ENCODE measurements at regions not wholly inside any gene's neighbourhood (a gene's known extent, or its start where the extent isn't known, plus 50 kb on each side); places are given as distances from the start of the nearest gene placed in this dataset.

DNA sequence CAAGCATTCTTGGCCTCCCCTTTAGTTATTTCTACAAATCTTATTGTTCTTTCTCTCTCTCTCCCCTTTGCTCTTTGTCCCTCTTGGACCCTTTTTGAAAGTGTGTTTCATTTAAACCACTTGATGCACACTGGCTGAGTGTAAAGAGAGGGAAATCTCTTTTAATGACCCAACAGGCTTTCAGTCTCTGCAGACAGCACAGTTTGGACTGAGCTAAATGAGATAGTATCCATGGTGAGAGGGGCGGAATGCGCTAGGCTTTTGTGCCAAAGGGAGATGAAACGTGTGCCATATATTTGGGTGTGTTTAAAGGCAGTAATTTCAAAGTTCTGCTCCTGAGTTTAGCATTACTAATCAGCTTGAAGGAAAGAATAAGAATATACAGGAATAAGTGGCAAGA, 184.9 kb downstream of the PCSK1 start:
- Histone ChIP-seq H3K36me3 (no peaks in the 10 kb centered on the region), H3K27me3 (no peaks in the 10 kb centered on the region), H3K4me3 (no peak overlapping the region), H3K27ac (peak overlapping the region in 1 of 4 donors; percentile 56), H3K9me3 (no peaks in the 10 kb centered on the region), H3K4me1 (no peaks in the 10 kb centered on the region)
- no peak for DNase-seq (ENCODE audit: low spot score in 2 of 2)
- 71 to 77% methylated on average over 3 of the region's 3 CpGs for WGBS, 2 donors
- TF ChIP-seq EP300 (IDR thresholded peaks at IDR 0.05) (no peak), POLR2A (IDR thresholded peaks at IDR 0.05) (no peak)
- TF ChIP-seq, protein P1, sequence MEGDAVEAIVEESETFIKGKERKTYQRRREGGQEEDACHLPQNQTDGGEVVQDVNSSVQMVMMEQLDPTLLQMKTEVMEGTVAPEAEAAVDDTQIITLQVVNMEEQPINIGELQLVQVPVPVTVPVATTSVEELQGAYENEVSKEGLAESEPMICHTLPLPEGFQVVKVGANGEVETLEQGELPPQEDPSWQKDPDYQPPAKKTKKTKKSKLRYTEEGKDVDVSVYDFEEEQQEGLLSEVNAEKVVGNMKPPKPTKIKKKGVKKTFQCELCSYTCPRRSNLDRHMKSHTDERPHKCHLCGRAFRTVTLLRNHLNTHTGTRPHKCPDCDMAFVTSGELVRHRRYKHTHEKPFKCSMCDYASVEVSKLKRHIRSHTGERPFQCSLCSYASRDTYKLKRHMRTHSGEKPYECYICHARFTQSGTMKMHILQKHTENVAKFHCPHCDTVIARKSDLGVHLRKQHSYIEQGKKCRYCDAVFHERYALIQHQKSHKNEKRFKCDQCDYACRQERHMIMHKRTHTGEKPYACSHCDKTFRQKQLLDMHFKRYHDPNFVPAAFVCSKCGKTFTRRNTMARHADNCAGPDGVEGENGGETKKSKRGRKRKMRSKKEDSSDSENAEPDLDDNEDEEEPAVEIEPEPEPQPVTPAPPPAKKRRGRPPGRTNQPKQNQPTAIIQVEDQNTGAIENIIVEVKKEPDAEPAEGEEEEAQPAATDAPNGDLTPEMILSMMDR (IDR thresholded peaks at IDR 0.05): no peak

- Histone ChIP-seq H3K9me3 (no peaks in the 10 kb centered on the region), H3K27ac (peak overlapping the region in 2 of 4 donors; percentile 19 to 56), H3K27me3 (no peaks in the 10 kb centered on the region), H3K4me1 (no peaks in the 10 kb centered on the region), H3K4me3 (no peak overlapping the region), H3K36me3 (no peaks in the 10 kb centered on the region)
- WGBS, 2 donors: 35 to 42% methylated on average over 2 of the region's 2 CpGs
- no peak for DNase-seq (ENCODE audit: low spot score in 2 of 2)
- TF ChIP-seq POLR2A (IDR thresholded peaks at IDR 0.05): no peak
- no peak for TF ChIP-seq EP300 (IDR thresholded peaks at IDR 0.05)
- TF ChIP-seq, protein P1 (IDR thresholded peaks at IDR 0.05): no peak
These were observed 185.3 kb downstream of the PCSK1 start for GRCh38 chr5:96247708-96248107.

GRCh38 chr5:96247097-96247701, 185.8 kb downstream of the PCSK1 start:
- TF ChIP-seq EP300 (IDR thresholded peaks at IDR 0.05): no peak
- no peak for TF ChIP-seq POLR2A (IDR thresholded peaks at IDR 0.05)
- TF ChIP-seq, protein P1 (IDR thresholded peaks at IDR 0.05): no peak
- Histone ChIP-seq H3K4me1 (no peaks in the 10 kb centered on the region), H3K27me3 (no peaks in the 10 kb centered on the region), H3K27ac (peak overlapping the region in 2 of 4 donors; percentile 19 to 56), H3K36me3 (no peaks in the 10 kb centered on the region), H3K9me3 (no peaks in the 10 kb centered on the region), H3K4me3 (no peak overlapping the region)
- no peak for DNase-seq (ENCODE audit: low spot score in 2 of 2)
- WGBS, 2 donors: 59 to 61% methylated on average over 4 of the region's 4 CpGs

- H3K27ac ChIP-seq: no peak overlapping the region
- no peaks in the 10 kb centered on the region for H3K4me1 ChIP-seq
- no peaks in the 10 kb centered on the region for H3K36me3 ChIP-seq
- H3K4me3 ChIP-seq: no peak overlapping the region
- 83 to 90% methylated on average over 4 of the region's 4 CpGs for WGBS, 2 donors
- no peak for DNase-seq (ENCODE audit: low spot score in 2 of 2)
- no peaks in the 10 kb centered on the region for H3K9me3 ChIP-seq
- no peaks in the 10 kb centered on the region for H3K27me3 ChIP-seq
- TF ChIP-seq EP300 (IDR thresholded peaks at IDR 0.05) (no peak), POLR2A (IDR thresholded peaks at IDR 0.05) (no peak)
- TF ChIP-seq, protein P1 (IDR thresholded peaks at IDR 0.05): no peak
These were observed 187.6 kb downstream of the PCSK1 start for GRCh38 chr5:96245140-96246091.

DNA sequence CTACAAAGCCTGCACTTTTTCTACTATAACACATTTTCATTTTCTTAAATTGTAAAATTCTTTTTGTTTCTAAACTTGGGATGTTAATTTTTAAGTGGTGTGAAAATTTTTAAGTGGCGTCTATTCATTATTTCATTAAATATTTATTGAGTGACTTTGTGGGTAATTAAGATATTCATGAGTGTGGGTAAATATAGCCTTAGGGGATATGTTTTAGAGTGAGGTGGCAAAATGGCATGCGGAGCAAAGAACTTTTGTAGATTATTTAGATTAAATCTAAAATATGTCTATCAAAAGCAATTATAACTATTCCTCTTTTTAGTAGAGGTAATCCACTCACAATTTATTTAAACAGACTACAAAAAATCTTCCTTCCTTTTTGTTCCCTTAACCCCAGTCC, 188.4 kb downstream of the PCSK1 start:
- WGBS, 2 donors: 92 to 93% methylated on average over 2 of the region's 2 CpGs
- DNase-seq (ENCODE audit: low spot score in 2 of 2): no peak
- no peaks in the 10 kb centered on the region for H3K4me1 ChIP-seq
- TF ChIP-seq, protein P1 (IDR thresholded peaks at IDR 0.05): no peak
- H3K27ac ChIP-seq: no peak overlapping the region
- no peaks in the 10 kb centered on the region for H3K9me3 ChIP-seq
- no peak overlapping the region for H3K4me3 ChIP-seq
- H3K36me3 ChIP-seq: no peaks in the 10 kb centered on the region
- H3K27me3 ChIP-seq: no peaks in the 10 kb centered on the region

Data from tibial nerve (tissue), 4 donors.